ENCODE measurements at regions not wholly inside any gene's neighbourhood (a gene's known extent, or its start where the extent isn't known, plus 50 kb on each side); places are given as distances from the start of the nearest gene placed in this dataset.

DNA sequence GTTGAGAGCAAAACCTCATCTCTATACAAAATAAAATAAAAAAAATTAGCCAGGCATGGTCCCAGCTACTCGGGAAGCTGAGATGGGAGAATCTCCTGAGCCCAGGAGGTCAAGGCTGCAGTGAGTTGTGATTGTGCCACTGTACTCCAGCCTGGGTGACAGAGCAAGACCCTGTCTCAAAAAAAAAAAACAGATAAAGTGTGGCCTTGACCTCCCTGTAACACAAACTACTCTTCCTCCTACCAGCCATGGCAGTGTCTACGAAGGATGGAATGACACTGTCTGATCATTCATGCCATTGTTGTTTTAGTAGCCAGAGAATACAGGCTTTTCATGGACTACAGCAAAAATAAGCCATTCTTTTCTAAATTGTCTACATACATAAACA lies 117.1 kb upstream of the IQSEC1 start:
- H3K36me3 ChIP-seq: no peaks in the 10 kb centered on the region
- peaks cover 0 to 10% (median 1%) of the 10 kb centered on the region in 4 donors for H3K4me1 ChIP-seq
- DNase-seq (ENCODE audit: extremely low spot score): no peak
- no peak overlapping the region for H3K4me3 ChIP-seq
- 69% methylated on average over 2 of the region's 2 CpGs for WGBS
- TF ChIP-seq EP300 (IDR thresholded peaks at IDR 0.05): no peak
- TF ChIP-seq POLR2AphosphoS5 (IDR thresholded peaks at IDR 0.05): no peak
- TF ChIP-seq POLR2A (IDR thresholded peaks at IDR 0.05; ENCODE audit: low read depth): no peak
- TF ChIP-seq CTCF (IDR thresholded peaks at IDR 0.05): no peak
- H3K27ac ChIP-seq (replicated peaks in 1 of 4): no peak overlapping the region
- H3K9me3 ChIP-seq: peaks cover 0 to 8% (median 4%) of the 10 kb centered on the region in 4 donors
- intact Hi-C loops (cut with DNase I): no loop called here
- peaks cover 0 to 51% (median 0%) of the 10 kb centered on the region in 4 donors for H3K27me3 ChIP-seq

- TF ChIP-seq POLR2AphosphoS5 (IDR thresholded peaks at IDR 0.05) (no peak), POLR2A (IDR thresholded peaks at IDR 0.05; ENCODE audit: low read depth) (no peak), EP300 (IDR thresholded peaks at IDR 0.05) (no peak), CTCF (IDR thresholded peaks at IDR 0.05) (no peak)
- Histone ChIP-seq H3K4me1 (peaks cover 0 to 10% (median 1%) of the 10 kb centered on the region in 4 donors), H3K4me3 (no peak overlapping the region), H3K27ac (replicated peaks in 1 of 4) (no peak overlapping the region), H3K36me3 (no peaks in the 10 kb centered on the region), H3K27me3 (peaks cover 0 to 49% (median 0%) of the 10 kb centered on the region in 4 donors), H3K9me3 (peaks cover 0 to 8% (median 4%) of the 10 kb centered on the region in 4 donors)
- 77% methylated on average over 8 of the region's 11 CpGs for WGBS
- intact Hi-C loops (cut with DNase I): no loop called here
- no peak for DNase-seq (ENCODE audit: extremely low spot score)
Measured at GRCh38 chr3:13189639-13190377, 116.6 kb upstream of the IQSEC1 start.

DNA sequence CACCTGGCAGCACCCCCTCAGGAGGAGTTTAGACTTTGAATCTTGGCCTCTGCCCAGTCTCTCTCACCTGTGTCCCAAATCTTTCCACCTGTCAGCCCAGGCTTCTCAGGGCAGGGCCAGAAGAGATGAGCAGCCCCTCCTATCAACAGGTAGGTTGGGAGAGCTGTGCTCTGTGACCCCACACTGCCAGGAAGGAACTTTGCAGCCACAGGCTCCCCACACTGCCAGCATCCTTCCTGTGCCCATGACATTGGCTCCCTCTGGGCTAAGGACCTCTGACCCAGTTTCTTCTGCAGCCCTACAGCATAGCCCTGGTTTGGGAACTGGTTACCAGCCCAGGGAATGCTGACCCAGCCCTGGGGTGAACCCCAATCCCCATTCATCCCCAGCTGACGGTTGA lies 115.7 kb upstream of the IQSEC1 start:
- Histone ChIP-seq H3K27ac (replicated peaks in 1 of 4) (no peak overlapping the region), H3K4me1 (peaks cover 0 to 10% (median under 1%) of the 10 kb centered on the region in 4 donors), H3K4me3 (no peak overlapping the region), H3K27me3 (peaks cover 0 to 41% (median 0%) of the 10 kb centered on the region in 4 donors), H3K9me3 (peaks cover 0 to 8% (median 4%) of the 10 kb centered on the region in 4 donors), H3K36me3 (no peaks in the 10 kb centered on the region)
- DNase-seq (ENCODE audit: extremely low spot score): no peak
- no peak for TF ChIP-seq EP300 (IDR thresholded peaks at IDR 0.05)
- intact Hi-C loops (cut with DNase I): no loop called here
- 88% methylated on average over 1 of the region's 1 CpG for WGBS

DNA sequence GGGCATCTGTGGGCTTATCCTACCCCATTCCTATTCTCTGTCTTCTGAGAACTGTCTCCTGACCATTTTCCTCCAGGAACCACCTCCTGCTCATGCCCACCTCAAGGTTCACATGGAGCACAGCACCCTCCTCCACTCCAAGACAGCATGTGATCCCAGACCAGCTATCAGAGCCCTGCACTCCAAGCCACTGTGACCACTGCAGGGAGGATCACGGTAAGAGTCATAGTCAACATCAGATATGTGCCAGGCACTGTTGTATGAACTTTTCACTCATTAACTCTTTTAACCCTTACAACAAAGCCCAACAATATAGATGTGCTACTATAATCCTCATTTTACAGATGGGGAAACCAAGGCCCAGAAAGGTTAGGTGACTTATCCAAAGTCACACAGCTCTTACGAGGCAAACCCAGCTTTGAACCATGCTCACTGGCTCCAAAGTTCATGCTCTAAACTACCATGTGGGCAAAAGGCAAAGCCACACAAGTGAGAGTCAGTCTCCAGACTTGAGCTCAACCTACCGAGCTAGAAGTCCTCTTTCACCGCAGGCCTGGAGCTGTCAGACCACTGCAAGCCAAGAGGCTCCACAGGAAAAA lies 115.1 kb upstream of the IQSEC1 start:
- Histone ChIP-seq H3K4me3 (no peak overlapping the region), H3K9me3 (peaks cover 0 to 9% (median 4%) of the 10 kb centered on the region in 4 donors), H3K36me3 (no peaks in the 10 kb centered on the region), H3K27ac (replicated peaks in 1 of 4) (no peak overlapping the region), H3K4me1 (peaks cover 0 to 10% (median 0%) of the 10 kb centered on the region in 4 donors), H3K27me3 (peaks cover 0 to 34% (median 0%) of the 10 kb centered on the region in 4 donors)
- intact Hi-C loops (cut with DNase I): no loop called here
- TF ChIP-seq POLR2AphosphoS5 (IDR thresholded peaks at IDR 0.05): no peak
- no peak for TF ChIP-seq POLR2A (IDR thresholded peaks at IDR 0.05; ENCODE audit: low read depth)
- WGBS: 92% methylated on average over 4 of the region's 4 CpGs
- no peak for DNase-seq (ENCODE audit: extremely low spot score)

DNA sequence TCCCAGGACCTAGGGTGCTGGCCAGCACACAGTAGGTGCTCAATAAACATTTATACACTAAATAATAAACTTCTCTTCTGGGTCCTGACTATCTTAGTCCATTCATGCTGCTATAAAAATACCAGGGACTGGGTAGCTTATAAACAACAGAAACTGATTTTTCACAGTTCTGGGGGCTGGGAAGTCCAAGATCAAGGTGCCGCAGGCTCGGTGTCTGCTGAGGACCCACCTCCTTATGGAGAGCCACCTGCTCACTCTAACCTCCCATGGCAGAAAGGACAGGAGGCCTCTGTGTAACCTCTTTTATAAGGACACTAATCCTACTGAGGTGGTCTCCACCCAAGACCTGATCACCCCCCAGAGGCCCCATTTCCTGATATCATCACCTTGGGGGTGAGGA lies 114.4 kb upstream of the IQSEC1 start:
- 100% methylated on average over 2 of the region's 2 CpGs for WGBS
- H3K27ac ChIP-seq (replicated peaks in 1 of 4): no peak overlapping the region
- peaks cover 0 to 12% (median 4%) of the 10 kb centered on the region in 4 donors for H3K9me3 ChIP-seq
- DNase-seq (ENCODE audit: extremely low spot score): no peak
- intact Hi-C loops (cut with DNase I): no loop called here
- H3K4me1 ChIP-seq: peaks cover 0 to 10% (median 0%) of the 10 kb centered on the region in 4 donors
- H3K27me3 ChIP-seq: peaks cover 0 to 27% (median 0%) of the 10 kb centered on the region in 4 donors
- no peak for TF ChIP-seq POLR2A (IDR thresholded peaks at IDR 0.05; ENCODE audit: low read depth)
- TF ChIP-seq EP300 (IDR thresholded peaks at IDR 0.05): no peak
- no peak for TF ChIP-seq POLR2AphosphoS5 (IDR thresholded peaks at IDR 0.05)
- TF ChIP-seq CTCF (IDR thresholded peaks at IDR 0.05): no peak
- no peaks in the 10 kb centered on the region for H3K36me3 ChIP-seq
- H3K4me3 ChIP-seq: no peak overlapping the region
